IMR-90 (cell line): ENCODE measurements at regions not wholly inside any gene's neighbourhood (a gene's known extent, or its start where the extent isn't known, plus 50 kb on each side); places are given as distances from the start of the nearest gene placed in this dataset.

Experiments used
- CEBPB ChIP-seq: IDR thresholded peaks from 2 replicates; pipeline ENCODE4 v1.6.1; 2012; ENCODE audit warnings: low read depth, low read length, improper control_type of control experiment
- MAZ ChIP-seq: IDR thresholded peaks from 2 replicates; pipeline ENCODE4 v1.6.1; 2012; ENCODE audit warnings: low read depth, mild to moderate bottlenecking, low read length, improper control_type of control experiment, moderate library complexity, borderline replicate concordance
- MXI1 ChIP-seq: IDR thresholded peaks from 2 replicates; pipeline ENCODE4 v1.6.1; 2012; ENCODE audit warnings: low read depth, mild to moderate bottlenecking, low read length, moderate library complexity, borderline replicate concordance
- NFE2L2 ChIP-seq: fragments of 150-350 bp; IDR thresholded peaks from 2 replicates; pipeline ENCODE4 v1.6.1; 2016; ENCODE audit warnings: low read depth, mild to moderate bottlenecking, low read length
- POLR2A ChIP-seq: IDR thresholded peaks from 2 replicates; pipeline ENCODE4 v1.6.1; 2012; ENCODE audit warnings: mild to moderate bottlenecking, low read depth, low read length
- RAD21 ChIP-seq: IDR thresholded peaks from 2 replicates; pipeline ENCODE4 v1.6.1; 2012; ENCODE audit warnings: low read length, improper control_type of control experiment
- RCOR1 ChIP-seq: IDR thresholded peaks from 2 replicates; pipeline ENCODE4 v1.6.1; 2012; ENCODE audit warnings: mild to moderate bottlenecking, low read length, improper control_type of control experiment; ENCODE audit not compliant: insufficient replicate concordance
- SMC3 ChIP-seq: fragments of 150-350 bp; IDR thresholded peaks from 2 replicates; pipeline ENCODE4 v1.6.1; 2016; ENCODE audit warnings: low read depth, mild to moderate bottlenecking, antibody characterized with exemption, low read length, moderate library complexity
- TF ChIP-seq, protein P1 (sequence below): conservative IDR thresholded peaks from 2 replicates; pipeline ENCODE4 v1.5.1; 2012; ENCODE audit warnings: mild to moderate bottlenecking, low read depth, low read length, improper control_type of control experiment
- TF ChIP-seq, protein P2 (sequence below): fragments of 150-350 bp; IDR thresholded peaks from 2 replicates; pipeline ENCODE4 v1.6.1; 2017; ENCODE audit warnings: mild to moderate bottlenecking, antibody characterized with exemption, low read length, low read depth
- TF ChIP-seq, protein P3 (sequence below): fragments of 150-350 bp; IDR thresholded peaks from 2 replicates; pipeline ENCODE4 v1.6.1; 2016; ENCODE audit warnings: low read depth, mild to moderate bottlenecking, low read length, moderate library complexity, borderline replicate concordance

DNA sequence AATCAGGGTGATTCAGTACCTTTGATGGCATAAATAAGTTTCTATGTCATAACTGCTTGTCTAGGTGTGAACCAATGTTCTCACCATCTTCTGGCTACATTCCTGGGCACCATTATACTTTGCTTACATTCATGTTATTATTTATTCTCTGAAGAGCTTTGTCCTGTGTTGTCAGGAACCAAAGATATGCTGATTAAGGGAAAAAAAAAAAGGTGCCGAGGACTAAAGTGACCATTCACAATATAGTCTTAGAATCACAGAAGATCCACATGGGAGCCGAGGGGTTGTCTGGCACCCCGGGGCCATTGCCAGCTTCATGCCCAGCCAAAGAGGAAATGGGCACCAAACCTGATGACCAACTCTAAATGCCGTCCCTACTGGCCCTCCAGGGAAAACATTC lies 329.2 kb upstream of the NFE2L3 start:
- TF ChIP-seq, protein P1, sequence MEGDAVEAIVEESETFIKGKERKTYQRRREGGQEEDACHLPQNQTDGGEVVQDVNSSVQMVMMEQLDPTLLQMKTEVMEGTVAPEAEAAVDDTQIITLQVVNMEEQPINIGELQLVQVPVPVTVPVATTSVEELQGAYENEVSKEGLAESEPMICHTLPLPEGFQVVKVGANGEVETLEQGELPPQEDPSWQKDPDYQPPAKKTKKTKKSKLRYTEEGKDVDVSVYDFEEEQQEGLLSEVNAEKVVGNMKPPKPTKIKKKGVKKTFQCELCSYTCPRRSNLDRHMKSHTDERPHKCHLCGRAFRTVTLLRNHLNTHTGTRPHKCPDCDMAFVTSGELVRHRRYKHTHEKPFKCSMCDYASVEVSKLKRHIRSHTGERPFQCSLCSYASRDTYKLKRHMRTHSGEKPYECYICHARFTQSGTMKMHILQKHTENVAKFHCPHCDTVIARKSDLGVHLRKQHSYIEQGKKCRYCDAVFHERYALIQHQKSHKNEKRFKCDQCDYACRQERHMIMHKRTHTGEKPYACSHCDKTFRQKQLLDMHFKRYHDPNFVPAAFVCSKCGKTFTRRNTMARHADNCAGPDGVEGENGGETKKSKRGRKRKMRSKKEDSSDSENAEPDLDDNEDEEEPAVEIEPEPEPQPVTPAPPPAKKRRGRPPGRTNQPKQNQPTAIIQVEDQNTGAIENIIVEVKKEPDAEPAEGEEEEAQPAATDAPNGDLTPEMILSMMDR = no peak
- TF ChIP-seq POLR2A = no peak
- no peak for TF ChIP-seq RCOR1
- no peak for TF ChIP-seq MAZ
- TF ChIP-seq MXI1 = no peak
- TF ChIP-seq, protein P2, sequence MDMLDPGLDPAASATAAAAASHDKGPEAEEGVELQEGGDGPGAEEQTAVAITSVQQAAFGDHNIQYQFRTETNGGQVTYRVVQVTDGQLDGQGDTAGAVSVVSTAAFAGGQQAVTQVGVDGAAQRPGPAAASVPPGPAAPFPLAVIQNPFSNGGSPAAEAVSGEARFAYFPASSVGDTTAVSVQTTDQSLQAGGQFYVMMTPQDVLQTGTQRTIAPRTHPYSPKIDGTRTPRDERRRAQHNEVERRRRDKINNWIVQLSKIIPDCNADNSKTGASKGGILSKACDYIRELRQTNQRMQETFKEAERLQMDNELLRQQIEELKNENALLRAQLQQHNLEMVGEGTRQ = no peak
- TF ChIP-seq RAD21 = no peak
- TF ChIP-seq SMC3 = no peak
- TF ChIP-seq, protein P3, sequence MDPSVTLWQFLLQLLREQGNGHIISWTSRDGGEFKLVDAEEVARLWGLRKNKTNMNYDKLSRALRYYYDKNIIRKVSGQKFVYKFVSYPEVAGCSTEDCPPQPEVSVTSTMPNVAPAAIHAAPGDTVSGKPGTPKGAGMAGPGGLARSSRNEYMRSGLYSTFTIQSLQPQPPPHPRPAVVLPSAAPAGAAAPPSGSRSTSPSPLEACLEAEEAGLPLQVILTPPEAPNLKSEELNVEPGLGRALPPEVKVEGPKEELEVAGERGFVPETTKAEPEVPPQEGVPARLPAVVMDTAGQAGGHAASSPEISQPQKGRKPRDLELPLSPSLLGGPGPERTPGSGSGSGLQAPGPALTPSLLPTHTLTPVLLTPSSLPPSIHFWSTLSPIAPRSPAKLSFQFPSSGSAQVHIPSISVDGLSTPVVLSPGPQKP = no peak
- TF ChIP-seq CEBPB = no peak
- no peak for TF ChIP-seq NFE2L2
